Left hindlimb (tissue), 1 donor: ENCODE measurements at regions not wholly inside any gene's neighbourhood (a gene's known extent, or its start where the extent isn't known, plus 50 kb on each side); places are given as distances from the start of the nearest gene placed in this dataset.
"Not testable (repeated sequence)": the region's sequence is repeated elsewhere in the genome, so short reads cannot be mapped to it uniquely, and the experiment has no call there.

ENCODE experiments used
- DNase-seq: peaks from one replicate; pipeline ENCODE4 v3.0.0-alpha.2; 2018

DNA sequence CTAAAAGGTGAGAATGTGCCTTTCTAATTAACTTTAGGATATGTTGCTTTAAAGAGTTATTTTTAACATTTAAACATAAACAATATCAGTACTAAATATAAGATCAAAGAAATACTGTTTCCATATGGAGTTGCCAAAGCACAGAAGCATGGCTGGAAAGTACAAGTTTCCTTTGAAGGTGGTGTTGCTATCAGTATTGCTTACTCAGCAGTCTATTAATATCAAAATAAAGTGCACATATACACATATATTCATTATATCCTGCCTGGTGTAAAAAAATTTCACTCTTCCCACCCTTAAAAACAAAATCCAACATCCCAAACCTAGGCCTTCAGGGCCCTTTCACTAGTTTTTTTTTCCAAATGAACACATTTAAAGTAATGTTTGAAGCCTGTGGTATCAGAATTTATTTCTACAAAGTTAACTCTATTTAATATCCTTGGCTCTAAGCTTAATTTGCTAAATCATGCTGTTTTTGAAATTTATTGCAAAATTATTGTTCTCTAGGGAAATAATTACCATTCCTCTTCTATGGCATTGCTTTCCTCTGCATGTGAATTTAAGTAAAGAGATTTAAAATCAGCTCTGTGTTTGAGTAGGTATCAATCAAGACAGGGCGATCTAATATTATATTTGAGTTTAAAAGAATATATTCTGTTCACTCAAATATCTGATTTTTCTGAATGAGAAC, 192.7 kb upstream of the MEIS1 start:
- DNase-seq: no peak

DNA sequence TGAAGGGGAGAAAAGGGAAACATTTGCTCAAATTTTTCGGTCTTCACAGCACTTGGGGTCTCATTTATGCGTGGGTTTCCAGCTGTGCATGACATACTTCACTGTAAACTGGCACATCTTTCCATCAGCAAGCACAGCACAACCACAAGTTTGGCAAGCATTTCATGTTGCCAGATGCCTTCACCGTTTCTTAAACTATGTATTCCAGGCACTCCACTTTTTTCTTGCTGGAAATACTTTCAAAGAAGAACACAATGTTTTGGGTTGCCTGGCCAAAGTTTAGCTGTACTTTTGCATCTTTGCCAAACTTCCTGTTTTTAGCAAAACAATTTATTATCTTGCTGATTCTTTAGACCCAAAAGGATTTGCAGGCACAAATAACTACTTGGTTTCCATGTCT, 194.6 kb upstream of the MEIS1 start:
- DNase-seq: no peak

DNA sequence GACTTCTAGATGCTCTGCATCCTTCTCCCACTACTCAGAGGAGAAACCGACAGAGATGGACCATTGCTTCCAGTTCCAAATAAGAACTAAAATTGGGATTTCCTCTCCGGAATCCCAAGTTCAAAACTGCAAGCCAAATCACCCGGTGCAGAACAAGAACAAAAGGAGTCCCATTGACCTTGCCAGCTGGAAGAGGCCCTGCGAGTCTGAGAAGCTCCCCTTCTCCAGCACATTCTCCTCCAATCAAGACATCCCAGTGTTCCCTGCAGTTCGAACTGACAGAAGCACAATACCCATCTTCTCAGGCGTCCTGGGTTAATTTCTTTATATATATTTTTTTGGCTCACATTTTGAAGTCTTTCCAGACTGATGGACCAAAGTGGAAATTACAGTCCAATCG, 195.3 kb upstream of the MEIS1 start:
- DNase-seq: peak; percentile 34

DNA sequence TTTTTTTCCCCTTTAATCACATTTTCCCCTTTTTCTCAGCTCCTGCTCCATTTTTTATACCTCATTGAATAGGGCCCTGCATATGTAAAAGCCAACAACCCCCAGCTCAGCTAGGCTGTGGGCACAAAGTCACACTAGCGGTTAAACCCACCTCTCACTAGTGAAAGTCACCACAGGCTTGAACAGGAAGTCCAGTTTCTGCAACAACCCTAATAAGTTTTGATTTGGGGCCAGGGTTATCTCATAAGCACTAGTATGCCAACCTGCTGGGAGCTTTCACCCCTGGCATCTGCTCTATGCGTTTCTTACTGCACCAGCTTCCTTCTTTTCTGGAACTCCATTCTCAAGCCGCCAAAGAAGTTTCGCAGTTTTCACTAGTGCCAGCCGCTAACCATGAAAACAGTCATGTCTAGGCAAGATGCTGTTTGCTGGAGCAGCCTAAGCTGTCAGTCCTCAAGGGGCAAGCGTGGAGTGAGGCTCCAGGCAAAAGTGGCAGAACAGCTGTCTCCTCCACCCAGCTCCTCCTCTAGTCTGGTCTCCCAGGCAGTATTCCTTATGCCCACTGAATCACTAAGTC, 197.0 kb upstream of the MEIS1 start:
- DNase-seq: no peak

DNA sequence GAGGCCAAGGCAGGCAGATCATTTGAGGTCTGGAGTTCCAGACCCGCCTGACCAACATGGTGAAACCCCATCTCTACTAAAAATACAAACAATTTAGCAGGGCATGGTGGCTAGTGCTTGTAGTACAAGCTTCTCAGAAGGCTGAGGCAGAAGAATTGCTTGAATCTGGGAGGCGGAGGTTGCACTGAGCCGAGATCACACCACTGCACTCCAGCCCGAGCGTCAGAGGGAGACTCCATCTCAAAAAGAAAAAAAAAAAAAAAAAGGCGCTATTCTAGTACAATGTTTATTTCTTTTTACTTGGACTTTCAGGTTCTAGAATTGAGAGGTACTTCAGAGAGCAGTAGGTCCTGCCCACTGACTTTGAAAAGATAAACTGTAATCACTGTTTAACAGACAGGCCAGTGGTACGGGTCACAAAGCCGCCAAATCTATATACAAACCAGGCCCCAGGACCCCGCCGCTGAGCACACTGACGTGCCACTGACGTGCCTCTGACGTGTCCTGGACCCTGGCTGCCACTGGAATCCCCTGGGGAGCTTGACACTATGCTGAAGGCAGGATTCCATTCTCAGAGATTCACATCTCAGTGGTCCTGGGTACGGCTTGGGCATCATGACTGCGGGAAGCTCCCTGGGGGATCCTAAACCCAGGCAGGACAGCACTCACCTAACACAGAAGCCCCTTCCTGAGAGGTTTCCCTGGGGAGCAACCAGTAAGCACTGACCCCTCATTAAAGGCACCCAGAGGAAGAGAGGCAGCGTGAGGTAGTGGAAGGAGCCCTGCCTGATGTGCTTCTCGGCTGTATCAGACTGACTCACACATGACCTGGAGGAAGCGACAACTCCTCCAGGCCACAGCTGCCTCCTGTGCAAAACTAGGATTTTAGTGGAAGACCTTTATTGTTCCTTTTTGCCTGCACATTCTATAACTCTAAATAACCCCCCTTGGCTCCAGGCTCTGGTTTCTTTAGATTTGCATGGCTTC, 197.8 kb upstream of the MEIS1 start:
- DNase-seq: no peak

DNA sequence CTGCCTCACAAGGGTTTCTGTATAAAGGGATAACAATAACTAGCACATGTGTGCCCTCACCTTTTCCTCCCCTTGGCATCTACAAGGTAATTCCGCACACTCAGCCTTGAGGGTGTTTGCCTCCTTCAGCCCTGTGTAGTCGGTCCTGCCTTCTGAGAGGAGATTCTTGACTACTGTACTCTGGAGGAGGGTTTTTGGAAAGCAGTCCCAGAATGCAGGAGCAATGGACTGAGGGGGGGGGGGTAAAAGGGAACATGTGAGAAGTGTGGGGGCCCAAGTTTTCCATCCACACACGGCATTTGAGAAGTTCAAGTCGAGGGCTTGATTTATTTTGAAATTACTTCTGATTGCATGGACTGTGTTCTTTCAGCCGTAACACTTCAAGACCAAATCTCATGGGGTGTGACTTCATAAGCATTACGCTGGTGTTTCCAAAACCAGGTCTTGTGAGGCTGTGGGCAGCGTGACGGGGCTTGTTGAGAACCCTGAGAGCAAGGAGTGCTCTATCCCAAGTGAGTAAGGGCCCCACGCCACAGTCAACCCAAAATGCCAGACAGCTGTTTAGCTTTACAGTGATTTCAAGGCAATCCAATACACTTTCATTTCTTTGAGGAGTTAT, 198.7 kb upstream of the MEIS1 start:
- DNase-seq: no peak

DNA sequence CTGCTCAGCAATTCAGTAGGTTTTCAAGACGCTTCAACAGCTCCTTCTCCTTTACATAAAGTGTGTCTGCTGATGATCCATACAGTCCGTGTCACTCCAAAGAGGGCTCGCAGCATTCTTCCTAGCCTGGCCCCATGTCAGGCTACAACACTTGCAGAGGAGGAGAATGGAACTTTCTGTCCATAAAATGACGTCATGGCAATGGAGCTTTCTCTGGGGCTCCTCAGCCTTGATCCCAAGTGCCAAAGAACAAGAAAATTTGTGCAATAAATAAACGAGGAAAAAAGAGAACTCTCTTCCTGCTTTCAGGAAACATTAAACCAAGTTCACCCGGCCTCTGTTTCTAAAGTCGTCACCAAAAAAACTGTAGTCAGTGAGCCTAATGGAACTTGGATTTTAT, 199.5 kb upstream of the MEIS1 start:
- DNase-seq: no peak

DNA sequence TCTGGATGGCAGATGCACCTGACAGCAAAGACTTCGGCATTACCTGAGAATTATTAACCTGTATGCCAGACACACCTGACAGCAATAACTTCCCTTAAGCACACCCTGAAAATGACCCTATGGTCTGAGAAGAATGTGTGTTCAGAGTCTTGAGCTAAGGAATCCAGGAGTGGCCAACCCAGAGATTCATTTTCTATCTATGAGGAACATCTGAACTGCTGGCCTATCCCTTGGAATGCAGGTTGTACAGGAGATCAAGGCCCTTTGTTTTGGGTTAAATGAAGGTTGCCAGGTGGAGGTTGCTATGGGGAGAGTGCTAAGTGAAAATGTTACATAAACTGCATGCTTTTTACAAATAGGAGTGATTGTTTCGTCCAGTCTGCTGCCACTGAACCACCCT, 200.9 kb upstream of the MEIS1 start:
- no peak for DNase-seq

DNA sequence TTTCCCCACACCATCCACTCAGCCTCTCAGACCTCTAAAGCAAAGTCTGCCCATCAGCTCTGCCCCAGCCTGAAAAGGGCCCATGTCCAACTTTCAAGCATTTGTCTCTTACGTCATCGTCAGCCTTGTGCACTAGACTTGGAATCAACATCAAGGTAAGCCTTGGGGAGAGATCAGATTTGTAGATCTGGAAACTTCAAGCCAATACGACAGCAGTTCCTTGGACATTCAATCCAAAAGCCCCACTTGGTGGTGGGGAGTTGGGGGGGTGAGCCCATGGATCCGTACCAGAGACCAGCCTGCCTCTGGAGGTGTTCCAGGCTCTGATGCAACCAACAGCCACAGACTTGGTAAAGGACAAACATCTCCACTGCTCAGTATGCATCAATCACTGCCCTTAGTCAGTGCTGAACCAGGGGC, 206.8 kb upstream of the MEIS1 start:
- peak; percentile 46 for DNase-seq

DNA sequence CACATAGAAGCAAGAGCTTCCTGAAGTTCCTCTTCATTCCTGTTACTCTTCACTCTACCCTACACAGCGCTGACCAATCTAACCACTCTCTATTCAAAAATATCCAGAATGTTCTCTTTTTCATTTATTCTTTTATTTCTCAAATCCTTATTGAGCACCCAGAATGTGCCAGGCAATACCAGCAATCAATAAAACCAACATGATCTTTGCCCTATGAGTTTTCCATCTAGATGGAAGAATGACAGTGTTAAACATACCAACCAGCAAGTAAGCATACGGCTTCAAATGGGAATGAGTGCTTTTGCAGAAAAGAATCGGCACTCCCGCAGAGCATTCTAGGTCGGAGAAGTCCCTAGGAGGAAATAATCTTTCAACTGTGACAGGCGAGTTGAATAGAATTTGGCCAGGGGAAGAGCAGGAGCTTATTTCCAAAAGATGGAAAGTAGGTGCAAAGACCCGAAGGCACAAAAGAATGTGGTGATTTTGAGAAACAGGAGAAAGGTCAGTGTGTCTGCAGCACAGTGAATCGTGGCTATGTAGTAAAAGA, 217.8 kb upstream of the MEIS1 start:
- DNase-seq: no peak

DNA sequence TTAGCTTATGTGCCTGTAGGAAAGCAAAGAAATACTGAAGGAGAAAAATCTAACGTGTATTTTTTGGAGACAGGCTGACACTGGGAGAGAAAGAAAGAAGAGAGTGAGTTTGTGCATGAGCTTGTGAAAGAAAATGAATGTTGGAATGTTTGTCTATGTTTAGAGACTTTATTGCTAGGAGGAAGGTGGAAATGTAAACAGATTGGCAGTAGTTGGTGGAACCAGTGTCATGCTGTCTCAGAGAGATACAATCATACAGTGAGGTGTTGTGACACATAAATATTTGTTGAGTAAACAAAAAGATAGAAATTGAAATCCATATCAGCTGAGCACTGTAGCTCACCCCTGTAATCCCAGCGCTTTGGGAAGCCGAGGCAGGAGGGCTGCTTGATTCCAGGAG, 222.2 kb upstream of the MEIS1 start:
- DNase-seq: no peak

DNA sequence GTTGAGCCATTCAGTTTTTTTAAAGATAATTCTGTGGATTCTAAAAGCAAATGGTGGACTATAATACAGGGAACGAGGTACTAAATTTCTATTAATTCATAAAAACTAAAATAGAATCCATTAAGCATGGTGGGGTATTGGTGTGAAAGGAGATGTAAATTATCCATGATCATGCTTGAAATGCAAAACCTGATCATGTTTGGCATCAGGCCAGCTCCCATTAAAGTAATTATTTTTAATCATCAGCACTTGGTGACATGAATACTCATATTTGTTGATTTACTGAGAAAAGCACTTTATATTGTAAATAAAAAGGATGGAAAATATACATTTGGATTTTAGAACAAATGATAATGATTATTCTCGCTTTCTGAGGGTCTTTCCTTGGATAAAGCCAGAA, 232.3 kb upstream of the MEIS1 start:
- no peak for DNase-seq

DNA sequence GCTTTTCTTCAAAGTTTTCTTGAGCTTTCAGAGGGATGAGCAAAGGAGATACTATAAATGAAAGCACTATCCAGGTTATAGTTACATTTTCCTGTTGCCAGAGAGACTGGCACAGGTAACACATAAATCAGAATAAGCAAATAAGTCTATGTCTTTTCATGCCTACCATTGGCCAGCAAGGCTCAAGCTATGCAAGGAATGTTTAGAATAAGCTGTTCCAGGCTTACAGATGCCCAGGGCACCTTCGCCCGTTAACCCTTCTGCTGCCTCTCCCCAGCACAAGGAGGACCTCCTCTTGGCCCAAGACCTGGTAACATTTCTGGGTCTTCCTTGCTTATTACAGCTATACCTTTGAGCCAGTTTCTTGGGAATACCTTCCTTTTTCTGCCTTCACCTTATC, 233.7 kb upstream of the MEIS1 start:
- DNase-seq: no peak

DNA sequence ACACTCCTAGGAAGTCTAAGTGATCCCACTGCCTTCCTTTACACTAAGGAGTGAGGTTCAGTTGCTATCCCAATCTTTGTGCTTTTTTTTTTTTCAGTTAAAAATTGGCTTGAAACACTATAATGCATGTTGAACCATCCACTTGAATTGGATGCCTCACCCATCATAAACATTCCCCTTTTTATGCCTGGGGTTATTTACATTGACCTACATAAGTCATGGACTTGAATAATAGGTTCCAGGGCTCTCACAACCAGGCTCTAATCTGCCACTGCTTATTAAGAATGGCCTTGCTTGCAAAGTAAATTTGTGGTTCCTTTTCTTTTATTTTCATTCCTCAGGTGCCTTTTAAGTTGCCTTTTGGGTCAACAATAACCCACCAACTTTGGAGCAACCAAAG, 236.1 kb upstream of the MEIS1 start:
- no peak for DNase-seq

DNA sequence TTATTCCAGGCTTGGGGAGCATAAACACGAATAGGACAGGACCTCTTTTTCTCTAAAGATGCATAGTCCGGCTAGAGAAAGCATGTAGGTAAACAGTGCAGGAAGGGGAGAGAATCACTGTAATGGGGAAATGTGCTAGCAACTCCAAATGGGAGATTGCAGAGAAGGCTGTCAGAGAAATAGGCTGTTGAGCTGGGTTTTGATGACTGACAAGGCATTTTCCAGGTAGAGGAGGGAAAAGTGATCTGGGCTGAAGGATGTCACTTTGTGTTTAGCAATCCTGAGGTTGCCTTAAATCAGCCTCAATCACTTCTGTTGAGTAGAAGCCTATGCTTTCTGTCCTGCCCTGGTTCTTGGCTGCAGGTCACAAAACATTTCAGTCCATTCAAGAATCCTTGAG, 242.0 kb upstream of the MEIS1 start:
- no peak for DNase-seq

DNA sequence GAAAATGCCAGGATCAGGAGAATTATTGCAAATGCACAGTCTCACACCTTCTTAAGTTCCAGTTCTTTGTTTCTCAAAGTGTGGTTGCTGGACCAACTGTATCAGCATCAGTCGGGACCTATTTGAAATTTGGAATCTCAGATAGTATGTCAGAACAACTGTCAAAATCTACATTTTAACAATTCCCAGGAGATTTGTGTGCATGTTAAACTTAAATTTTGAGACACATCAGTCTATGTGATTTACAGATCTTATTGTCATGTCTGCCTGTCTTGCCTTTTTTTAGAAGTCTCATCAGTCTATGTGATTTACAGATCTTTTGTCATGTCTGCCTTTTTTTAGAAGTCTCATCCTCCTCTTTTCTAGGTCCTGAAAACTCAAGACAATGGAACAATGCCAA, 243.6 kb upstream of the MEIS1 start:
- no peak for DNase-seq

DNA sequence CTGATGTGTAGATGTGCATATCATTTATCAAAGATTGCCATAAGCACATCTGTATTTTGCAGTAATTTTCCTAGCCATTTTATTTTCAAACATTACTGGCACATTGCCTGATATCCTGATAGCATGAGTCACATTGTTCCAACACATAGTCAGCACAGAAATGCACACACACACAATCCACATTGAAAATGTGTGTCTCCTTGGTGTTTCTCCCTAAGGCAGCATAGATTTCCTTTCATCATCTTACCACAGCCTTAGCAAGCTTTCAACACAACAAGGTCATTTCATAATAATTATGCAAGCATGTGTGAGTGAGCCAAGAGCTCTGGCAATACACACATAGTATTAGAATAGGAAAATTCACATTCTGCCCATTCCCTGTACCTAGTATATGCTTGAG, 245.4 kb upstream of the MEIS1 start:
- no peak for DNase-seq

DNA sequence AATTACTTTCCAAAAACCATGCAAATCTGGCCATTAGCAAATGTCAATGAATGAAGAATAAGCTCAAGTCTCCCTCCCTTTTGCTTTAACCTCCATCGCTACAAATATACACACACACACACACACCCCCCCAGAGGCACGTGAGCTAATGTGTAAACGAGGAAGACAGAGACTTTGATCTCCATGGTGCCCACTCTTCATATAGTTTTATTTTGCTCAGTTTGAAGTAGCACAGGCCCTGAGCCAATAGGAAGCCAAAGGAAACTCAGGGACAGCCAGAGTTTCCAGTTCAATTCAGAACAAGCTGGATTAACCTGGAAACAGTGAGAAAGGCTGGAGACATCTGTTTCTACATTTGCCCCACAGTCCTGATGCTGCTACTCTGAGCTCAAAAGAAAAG, 248.4 kb upstream of the MEIS1 start:
- no peak for DNase-seq

DNA sequence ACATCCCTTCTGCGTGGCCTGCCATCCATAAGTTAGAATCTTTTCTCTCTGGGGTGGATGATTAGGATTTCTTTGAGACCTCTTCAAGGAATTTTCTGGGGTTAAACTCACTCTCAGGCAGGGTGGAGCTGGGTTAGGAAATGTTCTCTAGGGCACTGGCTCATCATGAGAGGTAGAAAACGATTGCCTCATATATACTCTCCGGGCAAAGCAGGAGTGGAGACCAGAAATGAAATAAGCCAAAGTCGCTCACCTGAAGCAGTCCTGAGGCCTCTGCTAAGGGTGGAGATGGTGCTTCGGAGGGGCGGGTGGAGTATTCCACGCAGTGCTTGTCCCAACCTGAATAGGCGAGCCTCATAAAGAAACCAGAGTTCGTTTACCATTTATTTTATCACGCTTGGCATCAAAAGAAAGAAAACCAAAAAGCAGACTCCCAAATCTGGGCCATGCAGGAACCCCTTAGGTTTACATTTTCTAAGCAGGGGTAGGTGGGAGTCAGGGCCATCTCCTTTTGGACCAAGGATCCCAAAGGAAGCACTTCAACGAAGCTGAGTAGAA, 249.3 kb upstream of the MEIS1 start:
- DNase-seq: no peak

DNA sequence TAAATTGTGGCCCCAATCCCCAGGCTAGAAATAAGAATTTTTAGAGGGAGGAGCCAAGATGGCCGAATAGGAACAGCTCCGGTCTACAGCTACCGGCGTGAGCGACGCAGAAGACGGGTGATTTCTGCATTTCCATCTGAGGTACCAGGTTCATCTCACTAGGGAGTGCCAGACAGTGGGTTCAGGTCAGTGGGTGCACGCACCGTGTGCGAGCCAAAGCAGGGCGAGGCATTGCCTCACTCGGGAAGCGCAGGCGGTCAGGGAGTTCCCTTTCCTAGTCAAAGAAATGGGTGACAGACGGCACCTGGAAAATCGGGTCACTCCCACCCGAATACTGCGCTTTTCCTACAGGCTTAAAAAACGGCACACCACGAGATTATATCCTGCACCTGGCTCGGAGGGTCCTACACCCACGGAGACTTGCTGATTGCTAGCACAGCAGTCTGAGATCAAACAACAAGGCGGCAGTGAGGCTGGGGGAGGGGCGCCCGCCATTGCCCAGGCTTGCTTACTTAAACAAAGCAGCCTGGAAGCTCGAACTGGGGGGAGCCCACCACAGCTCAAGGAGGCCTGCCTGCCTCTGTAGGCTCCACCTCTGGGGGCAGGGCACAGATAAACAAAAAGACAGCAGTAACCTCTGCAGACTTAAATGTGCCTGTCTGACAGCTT, 257.7 kb upstream of the MEIS1 start:
- not testable (repeated sequence) for DNase-seq

DNA sequence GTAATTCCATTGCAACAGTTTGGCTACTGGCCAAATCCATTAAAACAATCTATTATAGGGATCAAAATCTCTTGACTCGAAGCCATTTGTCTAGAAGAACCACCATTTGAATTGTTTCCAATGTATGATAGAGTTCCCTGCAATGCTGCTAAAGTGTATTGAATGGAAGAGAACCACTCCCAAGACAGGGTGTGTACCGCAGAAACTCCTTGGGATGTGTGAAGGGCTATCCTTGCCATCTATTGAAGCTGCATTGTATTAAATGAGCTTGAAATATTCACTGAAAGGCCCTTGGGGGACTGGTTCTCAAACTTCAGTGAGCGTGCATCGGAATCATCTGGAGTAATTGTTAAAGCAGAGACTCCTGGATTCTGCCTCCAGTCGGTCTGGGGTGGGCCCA, 260.4 kb upstream of the MEIS1 start:
- no peak for DNase-seq

DNA sequence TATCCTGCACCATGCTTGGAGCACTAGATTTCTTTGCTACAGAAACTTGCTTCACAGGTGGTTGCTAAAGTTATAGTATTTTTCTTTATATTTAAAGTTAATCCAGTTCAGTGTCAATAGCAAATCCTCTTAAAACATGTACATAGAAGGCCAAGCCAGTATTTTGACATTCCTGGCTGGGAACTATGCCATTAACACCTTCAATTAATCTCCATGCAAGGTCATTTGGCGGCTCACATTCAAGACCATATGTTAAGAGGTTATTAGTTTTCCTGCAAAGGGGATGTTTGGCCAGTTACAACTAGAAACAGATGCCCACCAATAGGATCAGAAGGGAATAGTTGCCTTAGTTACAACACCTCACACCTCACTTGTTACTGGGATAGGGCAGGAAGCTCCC, 261.3 kb upstream of the MEIS1 start:
- DNase-seq: no peak
